ENCODE measurements at regions not wholly inside any gene's neighbourhood (a gene's known extent, or its start where the extent isn't known, plus 50 kb on each side); places are given as distances from the start of the nearest gene placed in this dataset.

DNA sequence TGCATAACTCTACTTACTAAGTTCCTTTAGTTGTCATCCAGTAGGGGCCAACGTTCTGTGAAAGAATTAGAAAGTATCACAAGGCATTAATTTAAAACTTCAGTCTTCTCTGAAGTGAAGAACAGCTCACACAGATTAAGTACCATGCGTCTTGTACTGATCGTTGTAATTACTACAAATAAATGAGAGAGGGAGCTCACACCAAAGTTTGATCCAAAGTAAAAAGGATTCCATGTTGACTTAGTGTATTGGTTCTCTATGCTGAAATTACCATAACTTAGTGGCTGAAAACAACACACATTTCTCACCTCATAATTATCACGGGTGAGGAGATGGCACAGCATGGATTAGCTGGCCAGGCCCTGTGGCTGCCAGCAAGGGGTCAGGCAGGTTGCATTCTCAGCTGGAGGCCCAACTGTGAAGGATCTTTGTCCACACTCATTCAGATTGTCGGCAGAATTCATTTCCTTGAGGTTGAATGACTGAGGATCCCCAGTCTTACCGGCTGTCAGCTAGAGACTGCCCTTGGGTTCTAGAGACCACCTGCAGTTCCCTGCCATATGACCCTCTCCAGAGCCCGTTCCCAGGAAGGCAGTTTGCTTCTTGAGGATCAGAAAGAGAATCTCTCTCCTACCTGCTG, 169.1 kb downstream of the YTHDC2 start:
- no peak for DNase-seq (ENCODE audit: low spot score in 2 of 2)
- no peaks in the 10 kb centered on the region for H3K36me3 ChIP-seq
- H3K9me3 ChIP-seq: no peaks in the 10 kb centered on the region
- TF ChIP-seq, protein P1, sequence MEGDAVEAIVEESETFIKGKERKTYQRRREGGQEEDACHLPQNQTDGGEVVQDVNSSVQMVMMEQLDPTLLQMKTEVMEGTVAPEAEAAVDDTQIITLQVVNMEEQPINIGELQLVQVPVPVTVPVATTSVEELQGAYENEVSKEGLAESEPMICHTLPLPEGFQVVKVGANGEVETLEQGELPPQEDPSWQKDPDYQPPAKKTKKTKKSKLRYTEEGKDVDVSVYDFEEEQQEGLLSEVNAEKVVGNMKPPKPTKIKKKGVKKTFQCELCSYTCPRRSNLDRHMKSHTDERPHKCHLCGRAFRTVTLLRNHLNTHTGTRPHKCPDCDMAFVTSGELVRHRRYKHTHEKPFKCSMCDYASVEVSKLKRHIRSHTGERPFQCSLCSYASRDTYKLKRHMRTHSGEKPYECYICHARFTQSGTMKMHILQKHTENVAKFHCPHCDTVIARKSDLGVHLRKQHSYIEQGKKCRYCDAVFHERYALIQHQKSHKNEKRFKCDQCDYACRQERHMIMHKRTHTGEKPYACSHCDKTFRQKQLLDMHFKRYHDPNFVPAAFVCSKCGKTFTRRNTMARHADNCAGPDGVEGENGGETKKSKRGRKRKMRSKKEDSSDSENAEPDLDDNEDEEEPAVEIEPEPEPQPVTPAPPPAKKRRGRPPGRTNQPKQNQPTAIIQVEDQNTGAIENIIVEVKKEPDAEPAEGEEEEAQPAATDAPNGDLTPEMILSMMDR (IDR thresholded peaks at IDR 0.05): no peak
- TF ChIP-seq EP300 (IDR thresholded peaks at IDR 0.05) (no peak), POLR2A (IDR thresholded peaks at IDR 0.05) (no peak)
- 52 to 57% methylated on average over 7 of the region's 7 CpGs for WGBS, 2 donors
- no peaks in the 10 kb centered on the region for H3K4me1 ChIP-seq
- no peaks in the 10 kb centered on the region for H3K27me3 ChIP-seq
- no peak overlapping the region for H3K4me3 ChIP-seq
- no peak overlapping the region for H3K27ac ChIP-seq

DNA sequence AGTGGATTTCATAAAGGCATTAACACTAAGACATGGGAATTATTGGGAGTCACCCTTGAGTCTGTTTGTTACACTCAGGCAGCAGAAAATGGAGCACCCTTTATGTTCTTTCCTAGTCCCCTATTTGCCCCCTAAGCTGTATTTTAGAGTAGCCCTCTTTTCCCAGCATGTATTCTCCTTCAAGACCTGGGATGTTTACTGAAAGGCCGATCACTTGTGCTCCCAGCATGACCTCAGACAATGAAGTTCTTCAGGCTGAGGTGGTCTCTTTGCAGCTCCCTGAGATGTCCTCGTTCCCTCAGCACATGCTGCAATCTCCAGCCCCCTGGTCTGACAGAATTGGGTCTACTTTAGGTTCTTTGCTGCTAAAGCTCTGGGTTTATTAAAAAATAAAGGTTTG, 169.7 kb downstream of the YTHDC2 start:
- Histone ChIP-seq H3K9me3 (no peaks in the 10 kb centered on the region), H3K27me3 (no peaks in the 10 kb centered on the region), H3K27ac (no peak overlapping the region), H3K4me3 (no peak overlapping the region), H3K36me3 (no peaks in the 10 kb centered on the region), H3K4me1 (no peaks in the 10 kb centered on the region)
- TF ChIP-seq, protein P1 (IDR thresholded peaks at IDR 0.05): no peak
- no peak for TF ChIP-seq POLR2A (IDR thresholded peaks at IDR 0.05)
- no peak for TF ChIP-seq EP300 (IDR thresholded peaks at IDR 0.05)
- no peak for DNase-seq (ENCODE audit: low spot score in 2 of 2)
- 83 to 86% methylated on average over 2 of the region's 2 CpGs for WGBS, 2 donors

DNA sequence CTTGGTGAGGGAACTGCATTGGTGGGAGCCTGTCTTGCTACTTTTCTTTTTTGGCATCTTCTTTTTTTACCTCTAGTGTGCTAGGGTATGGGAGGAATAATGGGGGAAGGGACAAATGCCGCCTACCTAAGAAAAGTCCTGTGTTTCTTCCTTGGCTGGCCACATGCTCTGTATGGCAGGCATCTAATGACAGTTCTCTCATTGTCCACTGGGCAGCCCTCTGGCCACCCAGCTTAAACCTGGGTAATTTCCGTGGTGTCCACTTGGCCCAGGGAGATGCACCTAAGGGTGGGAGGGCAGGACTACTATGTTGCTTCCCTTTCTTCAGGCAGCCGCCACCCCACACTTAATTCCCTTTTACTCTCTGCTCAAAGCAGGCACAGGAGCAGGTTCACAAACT, 173.1 kb downstream of the YTHDC2 start:
- Histone ChIP-seq H3K4me1 (no peaks in the 10 kb centered on the region), H3K36me3 (no peaks in the 10 kb centered on the region), H3K9me3 (no peaks in the 10 kb centered on the region), H3K27me3 (no peaks in the 10 kb centered on the region), H3K27ac (no peak overlapping the region), H3K4me3 (no peak overlapping the region)
- WGBS, 2 donors: 94 to 96% methylated on average over 3 of the region's 3 CpGs
- TF ChIP-seq POLR2A (IDR thresholded peaks at IDR 0.05): no peak
- TF ChIP-seq, protein P1 (IDR thresholded peaks at IDR 0.05): no peak
- no peak for TF ChIP-seq EP300 (IDR thresholded peaks at IDR 0.05)
- no peak for DNase-seq (ENCODE audit: low spot score in 2 of 2)

DNA sequence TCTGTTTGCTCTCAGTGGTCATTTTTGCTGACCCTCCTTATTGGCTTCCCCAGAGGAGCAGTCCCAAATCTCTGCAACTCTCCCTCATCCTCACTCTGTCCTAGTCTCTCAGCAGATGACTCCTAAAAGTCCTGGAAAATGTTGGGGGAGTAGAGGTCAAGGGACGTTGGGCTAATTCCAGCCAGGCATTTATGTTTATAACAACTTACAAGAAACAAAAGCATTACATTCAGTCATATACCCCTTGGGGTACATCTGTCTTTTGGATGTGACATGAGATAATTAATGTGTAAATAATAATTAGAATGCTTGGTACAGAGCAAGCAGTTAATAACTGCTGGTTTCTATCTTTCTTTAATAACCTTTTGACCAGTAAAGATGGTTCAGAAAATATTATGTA, 176.2 kb downstream of the YTHDC2 start:
- H3K4me3 ChIP-seq: no peak overlapping the region
- peaks cover 0 to 4% of the 10 kb centered on the region in 2 donors for H3K27me3 ChIP-seq
- peaks cover 0 to 12% (median 0%) of the 10 kb centered on the region in 4 donors for H3K4me1 ChIP-seq
- no peak for DNase-seq (ENCODE audit: low spot score in 2 of 2)
- H3K36me3 ChIP-seq: no peaks in the 10 kb centered on the region
- H3K9me3 ChIP-seq: no peaks in the 10 kb centered on the region
- WGBS, 2 donors: 18 to 40% methylated on average over 1 of the region's 1 CpG
- H3K27ac ChIP-seq: no peak overlapping the region
- TF ChIP-seq POLR2A (IDR thresholded peaks at IDR 0.05) (no peak), EP300 (IDR thresholded peaks at IDR 0.05) (no peak)

DNA sequence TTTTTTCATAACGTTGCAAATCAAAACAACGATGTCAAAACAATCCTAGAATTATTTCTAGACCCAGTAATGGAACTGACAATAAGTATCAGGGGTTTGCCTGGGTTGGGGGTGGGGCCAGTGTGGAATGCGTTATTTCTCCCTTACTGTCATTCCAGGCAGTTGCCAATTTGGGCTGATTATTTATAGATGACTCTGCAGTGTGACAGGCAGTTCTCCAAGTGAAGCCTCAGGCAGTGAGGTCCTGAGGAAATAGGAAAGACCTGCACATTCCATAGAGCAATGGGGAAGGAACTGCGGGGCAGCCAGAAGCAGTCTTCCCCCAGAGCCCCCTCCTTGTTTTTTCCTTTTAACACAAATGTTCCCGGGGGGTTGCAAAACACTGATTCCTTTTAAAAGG, 179.0 kb downstream of the YTHDC2 start:
- H3K36me3 ChIP-seq: no peaks in the 10 kb centered on the region
- TF ChIP-seq POLR2A (IDR thresholded peaks at IDR 0.05) (no peak), EP300 (IDR thresholded peaks at IDR 0.05) (no peak)
- TF ChIP-seq, protein P1 (IDR thresholded peaks at IDR 0.05): no peak
- DNase-seq (ENCODE audit: low spot score in 2 of 2): no peak
- peaks cover 0 to 4% of the 10 kb centered on the region in 2 donors for H3K27me3 ChIP-seq
- no peak overlapping the region for H3K27ac ChIP-seq
- H3K9me3 ChIP-seq: no peaks in the 10 kb centered on the region
- peaks cover 0 to 12% (median 0%) of the 10 kb centered on the region in 4 donors for H3K4me1 ChIP-seq
- 8 to 10% methylated on average over 5 of the region's 5 CpGs for WGBS, 2 donors
- no peak overlapping the region for H3K4me3 ChIP-seq

Data from tibial nerve (tissue), 4 donors.